Neuronal stem cell (in vitro differentiated cells): ENCODE measurements at regions not wholly inside any gene's neighbourhood (a gene's known extent, or its start where the extent isn't known, plus 50 kb on each side); places are given as distances from the start of the nearest gene placed in this dataset.

Experiments
- DNase-seq: peaks from one replicate; pipeline ENCODE4 v3.0.0-alpha.2; 2013; ENCODE audit warnings: low spot score
- H2AFZ ChIP-seq: one replicate; pipeline ENCODE4 v1.6.1; 2013; ENCODE audit warnings: mild to moderate bottlenecking, low read length, inconsistent platforms
- H2AK5ac ChIP-seq: 2 replicates; pipeline ENCODE4 v1.6.1; 2013; ENCODE audit warnings: low read depth, mild to moderate bottlenecking, inconsistent platforms, low read length, moderate library complexity, mixed read lengths
- H2BK120ac ChIP-seq: 2 replicates; pipeline ENCODE4 v1.6.1; 2013; ENCODE audit warnings: low read depth, mild to moderate bottlenecking, inconsistent platforms, low read length, moderate library complexity, mixed read lengths
- H2BK12ac ChIP-seq: one replicate; pipeline ENCODE4 v1.6.1; 2013; ENCODE audit warnings: low read length, inconsistent platforms
- H2BK15ac ChIP-seq: 2 replicates; pipeline ENCODE4 v1.6.1; 2013; ENCODE audit warnings: mild to moderate bottlenecking, low read length, inconsistent platforms, mixed read lengths
- H2BK5ac ChIP-seq: one replicate; pipeline ENCODE4 v1.6.1; 2013; ENCODE audit warnings: inconsistent platforms, mild to moderate bottlenecking, low read length, moderate library complexity
- H3K14ac ChIP-seq: one replicate; pipeline ENCODE4 v1.6.1; 2013; ENCODE audit warnings: low read length, inconsistent platforms
- H3K18ac ChIP-seq: 2 replicates; pipeline ENCODE4 v1.6.1; 2013; ENCODE audit warnings: low read length, inconsistent platforms
- H3K23ac ChIP-seq: 2 replicates; pipeline ENCODE4 v1.6.1; 2013; ENCODE audit warnings: low read depth, mild to moderate bottlenecking, mixed read lengths, low read length, inconsistent platforms; ENCODE audit not compliant: poor library complexity
- H3K27ac ChIP-seq: replicated peaks from 3 replicates; pipeline ENCODE4 v1.5.1; 2013; ENCODE audit warnings: low read length, inconsistent platforms
- H3K27me3 ChIP-seq, 3 experiments: 2 replicates each; pipeline ENCODE4 v1.6.1; 2013; ENCODE audit warnings: low read length in 3 of 3, mild to moderate bottlenecking in 2 of 3, inconsistent platforms in 1 of 3, low read depth in 1 of 3, mixed read lengths in 1 of 3, moderate library complexity in 1 of 3; ENCODE audit not compliant: control insufficient read depth in 3 of 3, insufficient read depth in 3 of 3
- H3K36me3 ChIP-seq, 2 donors: replicated peaks in 1 of 2; 2 replicates each; pipeline ENCODE4 v1.6.1; 2013; ENCODE audit warnings: low read length in 2 of 2; ENCODE audit not compliant: control insufficient read depth in 2 of 2, insufficient read depth in 2 of 2
- H3K4ac ChIP-seq: 2 replicates; pipeline ENCODE4 v1.6.1; 2013; ENCODE audit warnings: inconsistent platforms, mild to moderate bottlenecking, low read length, moderate library complexity
- H3K4me1 ChIP-seq, 2 donors: 1 replicate in 1 of 2; 2 replicates in 1 of 2; pipeline ENCODE4 v1.6.1; 2013; ENCODE audit warnings: low read length in 2 of 2, low read depth in 1 of 2; ENCODE audit not compliant: control insufficient read depth in 2 of 2, insufficient read depth in 1 of 2
- H3K4me2 ChIP-seq: one replicate; pipeline ENCODE4 v1.6.1; 2013; ENCODE audit warnings: mild to moderate bottlenecking, low read length, inconsistent platforms; ENCODE audit not compliant: insufficient read depth, poor library complexity, severe bottlenecking
- H3K4me3 ChIP-seq, 2 donors: 2 replicates each; pipeline ENCODE4 v1.5.1; 2013; ENCODE audit warnings: low read length in 2 of 2, mild to moderate bottlenecking in 2 of 2, inconsistent platforms in 1 of 2, moderate library complexity in 1 of 2
- H3K79me1 ChIP-seq: one replicate; pipeline ENCODE4 v1.6.1; 2013; ENCODE audit warnings: low read depth, mild to moderate bottlenecking, inconsistent platforms, low read length, moderate library complexity
- H3K9ac ChIP-seq: one replicate; pipeline ENCODE4 v1.6.1; 2013; ENCODE audit warnings: mild to moderate bottlenecking, low read depth, low read length, inconsistent platforms; ENCODE audit not compliant: poor library complexity
- H3K9me3 ChIP-seq, 2 donors: replicated peaks in 1 of 2; 2 replicates each; pipeline versions ENCODE3 to v1.6.1; 2013; ENCODE audit warnings: low read length in 2 of 2, mild to moderate bottlenecking in 2 of 2, inconsistent platforms in 1 of 2, low read depth in 1 of 2, mixed read lengths in 1 of 2, moderate library complexity in 1 of 2; ENCODE audit not compliant: control insufficient read depth in 2 of 2, insufficient read depth in 1 of 2
- H4K8ac ChIP-seq: one replicate; pipeline ENCODE4 v1.6.1; 2013; ENCODE audit warnings: low read depth, mild to moderate bottlenecking, inconsistent platforms, low read length, moderate library complexity
- H4K91ac ChIP-seq: one replicate; pipeline ENCODE4 v1.6.1; 2013; ENCODE audit warnings: low read length, low read depth, mild to moderate bottlenecking, inconsistent platforms; ENCODE audit not compliant: poor library complexity
- WGBS, 2 donors: extraction: QIAGEN DNeasy Blood & Tissue Kit; methylation state at CpG; one replicate each; pipeline ENCODE4 v1.1.7; 2013; ENCODE audit warnings: missing lambda C conversion rate in 2 of 2, mixed read lengths in 1 of 2; ENCODE audit not compliant: insufficient read length in 2 of 2, insufficient replicate concordance in 1 of 2; ENCODE audit errors: extremely low coverage in 2 of 2; 5-methylcytosine and 5-hydroxymethylcytosine counted together

GRCh38 chr4:126719852-126720251 lies 912.9 kb upstream of the INTU start:
- H3K27ac ChIP-seq = no peak overlapping the region
- H2BK12ac ChIP-seq = no peak overlapping the region
- H2BK5ac ChIP-seq = no peak overlapping the region
- H3K9me3 ChIP-seq = peaks cover 0 to 2% of the 10 kb centered on the region in 2 donors
- no peak overlapping the region for H3K14ac ChIP-seq
- no CpG with 5 or more reads among the region's 3 CpGs for WGBS, 2 donors
- no peak overlapping the region for H2BK15ac ChIP-seq
- no peak overlapping the region for H2BK120ac ChIP-seq
- no peak overlapping the region for H3K18ac ChIP-seq
- no peaks in the 10 kb centered on the region for H3K4me1 ChIP-seq
- no peak overlapping the region for H3K9ac ChIP-seq
- H2AK5ac ChIP-seq = no peak overlapping the region
- no peak overlapping the region for H3K4ac ChIP-seq
- H3K4me2 ChIP-seq = no peak overlapping the region
- H3K4me3 ChIP-seq = no peak overlapping the region
- H4K91ac ChIP-seq = no peak overlapping the region
- no peaks in the 10 kb centered on the region for H3K36me3 ChIP-seq
- no peaks in the 10 kb centered on the region for H3K79me1 ChIP-seq
- H3K27me3 ChIP-seq = no peaks in the 10 kb centered on the region
- DNase-seq = no peak
- H2AFZ ChIP-seq = peak overlapping the region; percentile 25
- H3K23ac ChIP-seq = no peak overlapping the region
- H4K8ac ChIP-seq = no peak overlapping the region

- Histone ChIP-seq H2AK5ac (no peak overlapping the region), H2BK5ac (no peak overlapping the region), H2BK15ac (no peak overlapping the region)
Measured at GRCh38 chr4:126725906-126726305, 906.9 kb upstream of the INTU start.

GRCh38 chr4:126727461-126727860 lies 905.3 kb upstream of the INTU start:
- no peak overlapping the region for H3K4me3 ChIP-seq
- no peak overlapping the region for H2AK5ac ChIP-seq
- no peak overlapping the region for H3K4ac ChIP-seq

More at GRCh38 chr4:126725906-126726305, 906.9 kb upstream of the INTU start:
- H3K4me3 ChIP-seq = no peak overlapping the region
- H3K4me1 ChIP-seq = no peaks in the 10 kb centered on the region
- H3K4me2 ChIP-seq = no peak overlapping the region
- H3K79me1 ChIP-seq = no peaks in the 10 kb centered on the region
- no peaks in the 10 kb centered on the region for H3K36me3 ChIP-seq
- no peaks in the 10 kb centered on the region for H3K9me3 ChIP-seq
- H3K9ac ChIP-seq = no peak overlapping the region
- no peak overlapping the region for H3K4ac ChIP-seq
- no peak overlapping the region for H2BK12ac ChIP-seq
- no peak overlapping the region for H3K27ac ChIP-seq
- no peak overlapping the region for H4K8ac ChIP-seq
- H4K91ac ChIP-seq = no peak overlapping the region
- H3K23ac ChIP-seq = no peak overlapping the region
- H3K27me3 ChIP-seq = no peaks in the 10 kb centered on the region
- DNase-seq = no peak
- no peak overlapping the region for H2BK120ac ChIP-seq
- H2AFZ ChIP-seq = no peak overlapping the region
- no peak overlapping the region for H3K14ac ChIP-seq
- H3K18ac ChIP-seq = no peak overlapping the region

GRCh38 chr4:126731062-126731461 lies 901.7 kb upstream of the INTU start:
- Histone ChIP-seq H2BK5ac (no peak overlapping the region), H3K18ac (no peak overlapping the region), H3K9me3 (no peaks in the 10 kb centered on the region), H2BK15ac (no peak overlapping the region), H3K27me3 (no peaks in the 10 kb centered on the region), H3K4me3 (no peak overlapping the region), H4K8ac (no peak overlapping the region), H3K23ac (no peak overlapping the region), H2AFZ (no peak overlapping the region), H2BK12ac (no peak overlapping the region), H3K9ac (no peak overlapping the region), H3K4me1 (no peaks in the 10 kb centered on the region), H3K4ac (no peak overlapping the region), H3K4me2 (no peak overlapping the region), H2BK120ac (no peak overlapping the region), H3K36me3 (no peaks in the 10 kb centered on the region), H4K91ac (no peak overlapping the region), H2AK5ac (no peak overlapping the region), H3K27ac (no peak overlapping the region), H3K79me1 (no peaks in the 10 kb centered on the region), H3K14ac (no peak overlapping the region)
- DNase-seq = no peak
- WGBS, 2 donors = no CpG with 5 or more reads among the region's 2 CpGs

More at GRCh38 chr4:126727461-126727860, 905.3 kb upstream of the INTU start:
- Histone ChIP-seq H3K4me1 (no peaks in the 10 kb centered on the region), H3K9me3 (no peaks in the 10 kb centered on the region), H3K4me2 (no peak overlapping the region), H3K79me1 (no peaks in the 10 kb centered on the region), H4K91ac (no peak overlapping the region), H3K27ac (no peak overlapping the region), H3K23ac (no peak overlapping the region), H4K8ac (no peak overlapping the region), H2AFZ (no peak overlapping the region), H3K9ac (no peak overlapping the region), H2BK12ac (no peak overlapping the region), H3K27me3 (no peaks in the 10 kb centered on the region), H2BK15ac (no peak overlapping the region), H3K14ac (no peak overlapping the region), H2BK5ac (no peak overlapping the region), H3K36me3 (no peaks in the 10 kb centered on the region), H3K18ac (no peak overlapping the region), H2BK120ac (no peak overlapping the region)
- DNase-seq = no peak
- WGBS, 2 donors = no CpG with 5 or more reads among the region's 1 CpG
